HEK293 (cell line): ENCODE measurements at regions not wholly inside any gene's neighbourhood (a gene's known extent, or its start where the extent isn't known, plus 50 kb on each side); places are given as distances from the start of the nearest gene placed in this dataset.

ENCODE experiments used
- CTCF ChIA-PET: fragments of 350-600 bp; formaldehyde crosslinking; extraction: SDS; loops from one replicate; lab custom pipeline; 2021; ENCODE audit warnings: antibody characterized with exemption; lab: Yijun Ruan, JAX
- POLR2A ChIA-PET: fragments of 300-600 bp; formaldehyde crosslinking; extraction: SDS; loops from one replicate; lab custom pipeline; 2020; ENCODE audit warnings: antibody characterized with exemption, inconsistent platforms; lab: Yijun Ruan, JAX
- H3K27ac ChIP-seq: fragments of 200-500 bp; sonication (Bioruptor generic); 2 replicates; pipeline ENCODE4 v1.5.1; 2014; ENCODE audit warnings: low read depth, low read length, control low read depth, inconsistent platforms; ENCODE audit errors: extremely low read depth
- H3K36me3 ChIP-seq, 2 experiments: fragments of 200-500 bp in 1 of 2; sonication (Bioruptor generic) in 1 of 2; 1 replicate in 1 of 2; 2 replicates in 1 of 2; pipeline ENCODE4 v1.5.1; 2014 to 2017; ENCODE audit warnings: inconsistent platforms in 2 of 2, low read length in 2 of 2; ENCODE audit not compliant: control insufficient read depth in 2 of 2, insufficient read depth in 1 of 2
- H3K4me1 ChIP-seq: fragments of 200-500 bp; sonication (Bioruptor generic); 2 replicates; pipeline ENCODE4 v1.5.1; 2014; ENCODE audit warnings: mild to moderate bottlenecking, low read length, inconsistent platforms; ENCODE audit not compliant: control insufficient read depth, insufficient read depth
- H3K4me3 ChIP-seq: 2 replicates; pipeline ENCODE4 v1.5.1; 2011; ENCODE audit warnings: low read depth, mild to moderate bottlenecking, control low read depth, low read length, moderate library complexity
- H3K9me3 ChIP-seq: fragments of 200-500 bp; sonication (Bioruptor generic); 2 replicates; pipeline ENCODE4 v1.5.1; 2014; ENCODE audit warnings: low read depth, low read length, inconsistent platforms; ENCODE audit not compliant: control insufficient read depth, insufficient read depth
- EGR2 ChIP-seq: fragments of 450-650 bp; formaldehyde crosslinking; IDR thresholded peaks from 2 replicates; pipeline ENCODE4 v1.5.1; 2016; ENCODE audit warnings: low read depth, missing biosample characterization, missing genetic modification characterization
- GLIS1 ChIP-seq: fragments of 450-650 bp; formaldehyde crosslinking; IDR thresholded peaks from 2 replicates; pipeline ENCODE4 v1.5.1; 2016; ENCODE audit warnings: missing biosample characterization, missing genetic modification characterization
- PRDM1 ChIP-seq: fragments of 450-650 bp; formaldehyde crosslinking; IDR thresholded peaks from 2 replicates; pipeline ENCODE4; 2016; ENCODE audit warnings: missing biosample characterization, missing genetic modification characterization
- SCRT1 ChIP-seq: fragments of 450-650 bp; formaldehyde crosslinking; IDR thresholded peaks from 2 replicates; pipeline ENCODE4 v1.5.1; 2016; ENCODE audit warnings: missing biosample characterization, missing genetic modification characterization, borderline replicate concordance
- SP3 ChIP-seq: fragments of 450-650 bp; formaldehyde crosslinking; IDR thresholded peaks from 2 replicates; pipeline ENCODE4 v1.5.1; 2016; ENCODE audit warnings: missing biosample characterization, missing genetic modification characterization
- WT1 ChIP-seq: fragments of 450-650 bp; formaldehyde crosslinking; IDR thresholded peaks from 2 replicates; pipeline ENCODE4 v1.5.1; 2016; ENCODE audit warnings: missing biosample characterization, missing genetic modification characterization
- ZBTB1 ChIP-seq: fragments of 450-650 bp; formaldehyde crosslinking; IDR thresholded peaks from 2 replicates; pipeline ENCODE4 v1.5.1; 2016; ENCODE audit warnings: missing biosample characterization, missing genetic modification characterization
- ZFP3 ChIP-seq: fragments of 450-650 bp; formaldehyde crosslinking; IDR thresholded peaks from 2 replicates; pipeline ENCODE4 v1.5.1; 2016; ENCODE audit warnings: low read depth, missing biosample characterization, missing genetic modification characterization
- ZIC2 ChIP-seq: fragments of 450-650 bp; formaldehyde crosslinking; IDR thresholded peaks from 2 replicates; pipeline ENCODE4 v1.5.1; 2016; ENCODE audit warnings: missing biosample characterization, missing genetic modification characterization
- ZNF157 ChIP-seq: fragments of 450-650 bp; formaldehyde crosslinking; IDR thresholded peaks from 2 replicates; pipeline ENCODE4 v1.5.1; 2016; ENCODE audit warnings: missing biosample characterization, missing genetic modification characterization
- ZNF175 ChIP-seq: fragments of 450-650 bp; formaldehyde crosslinking; IDR thresholded peaks from 2 replicates; pipeline ENCODE4 v1.5.1; 2016; ENCODE audit warnings: missing biosample characterization, missing genetic modification characterization
- ZNF335 ChIP-seq: fragments of 450-650 bp; formaldehyde crosslinking; conservative IDR thresholded peaks from 2 replicates; pipeline ENCODE4 v1.5.1; 2016; ENCODE audit warnings: missing biosample characterization, missing genetic modification characterization
- ZNF837 ChIP-seq: fragments of 450-650 bp; formaldehyde crosslinking; IDR thresholded peaks from 2 replicates; pipeline ENCODE4 v1.5.1; 2016; ENCODE audit warnings: missing biosample characterization, missing genetic modification characterization
- ZSCAN30 ChIP-seq: fragments of 450-650 bp; IDR thresholded peaks from 2 replicates; pipeline ENCODE4 v1.5.1; 2018; ENCODE audit warnings: missing biosample characterization, mild to moderate bottlenecking, missing genetic modification characterization, moderate library complexity
- TF ChIP-seq, protein P1 (sequence below): fragments of 450-650 bp; formaldehyde crosslinking; IDR thresholded peaks from 2 replicates; pipeline ENCODE4 v1.5.1; 2016; ENCODE audit warnings: missing biosample characterization, missing genetic modification characterization
- TF ChIP-seq, protein P2 (sequence below): fragments of 450-650 bp; formaldehyde crosslinking; IDR thresholded peaks from 2 replicates; pipeline ENCODE4 v1.5.1; 2016; ENCODE audit warnings: missing biosample characterization, missing genetic modification characterization, low read depth
- TF ChIP-seq, protein P3 (sequence below): fragments of 450-650 bp; formaldehyde crosslinking; IDR thresholded peaks from 2 replicates; pipeline ENCODE4 v1.5.1; 2017; ENCODE audit warnings: missing biosample characterization, missing genetic modification characterization
- TF ChIP-seq, protein P4 (sequence below): fragments of 450-650 bp; formaldehyde crosslinking; IDR thresholded peaks from 2 replicates; pipeline ENCODE4 v1.5.1; 2016; ENCODE audit warnings: missing biosample characterization, missing genetic modification characterization, low read depth
- TF ChIP-seq, protein P5 (sequence below): fragments of 450-650 bp; formaldehyde crosslinking; IDR thresholded peaks from 2 replicates; pipeline ENCODE4 v1.5.1; 2016; ENCODE audit warnings: missing biosample characterization, missing genetic modification characterization
- TF ChIP-seq, protein P6 (sequence below): fragments of 450-650 bp; formaldehyde crosslinking; IDR thresholded peaks from 2 replicates; pipeline ENCODE4 v1.5.1; 2016; ENCODE audit warnings: missing biosample characterization, missing genetic modification characterization

DNA sequence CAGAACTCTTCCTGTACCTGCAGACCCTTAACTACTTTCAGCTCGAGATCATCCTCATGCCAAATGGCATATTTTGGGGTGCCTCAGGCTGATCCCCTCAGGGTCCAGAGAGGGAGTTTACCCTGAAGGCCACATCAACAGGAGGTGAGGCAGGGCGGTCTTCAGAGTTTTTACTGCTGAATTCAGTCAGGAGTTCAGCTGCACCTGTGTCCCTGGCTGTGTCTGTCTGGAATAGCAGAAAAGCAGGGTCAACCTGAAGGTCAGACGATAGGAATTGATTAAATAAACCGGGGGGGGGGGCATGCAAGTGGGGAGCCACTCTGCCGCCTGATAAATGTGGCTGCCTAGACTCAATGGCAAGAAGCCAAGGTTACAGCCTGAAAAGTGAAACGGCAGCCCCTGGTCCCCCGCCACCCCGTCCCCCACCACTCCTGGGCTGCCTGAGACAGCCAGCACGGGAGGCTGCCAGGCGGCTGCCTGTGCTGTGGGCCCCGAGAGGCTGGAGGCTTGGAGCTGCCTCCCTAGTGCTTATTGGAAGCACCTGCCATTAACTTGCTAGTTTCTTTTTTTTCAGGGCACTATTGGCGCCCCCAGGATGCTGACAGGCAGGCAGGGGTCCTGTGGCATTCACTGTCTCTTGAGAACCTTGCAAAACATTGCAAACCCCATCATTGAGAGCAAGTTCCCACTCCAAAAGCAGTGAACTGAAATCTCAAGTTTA is 182.7 kb upstream of the PPP1R26 start:
- no peak overlapping the region for H3K27ac ChIP-seq
- TF ChIP-seq, protein P1, sequence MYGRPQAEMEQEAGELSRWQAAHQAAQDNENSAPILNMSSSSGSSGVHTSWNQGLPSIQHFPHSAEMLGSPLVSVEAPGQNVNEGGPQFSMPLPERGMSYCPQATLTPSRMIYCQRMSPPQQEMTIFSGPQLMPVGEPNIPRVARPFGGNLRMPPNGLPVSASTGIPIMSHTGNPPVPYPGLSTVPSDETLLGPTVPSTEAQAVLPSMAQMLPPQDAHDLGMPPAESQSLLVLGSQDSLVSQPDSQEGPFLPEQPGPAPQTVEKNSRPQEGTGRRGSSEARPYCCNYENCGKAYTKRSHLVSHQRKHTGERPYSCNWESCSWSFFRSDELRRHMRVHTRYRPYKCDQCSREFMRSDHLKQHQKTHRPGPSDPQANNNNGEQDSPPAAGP = no peak
- TF ChIP-seq ZSCAN30 (tag by site-specific recombination) = no peak
- TF ChIP-seq SP3 (tag by site-specific recombination) = no peak
- TF ChIP-seq SCRT1 (tag by site-specific recombination) = no peak
- TF ChIP-seq ZNF175 (tag by site-specific recombination) = no peak
- TF ChIP-seq EGR2 (tag by site-specific recombination) = no peak
- TF ChIP-seq, protein P2, sequence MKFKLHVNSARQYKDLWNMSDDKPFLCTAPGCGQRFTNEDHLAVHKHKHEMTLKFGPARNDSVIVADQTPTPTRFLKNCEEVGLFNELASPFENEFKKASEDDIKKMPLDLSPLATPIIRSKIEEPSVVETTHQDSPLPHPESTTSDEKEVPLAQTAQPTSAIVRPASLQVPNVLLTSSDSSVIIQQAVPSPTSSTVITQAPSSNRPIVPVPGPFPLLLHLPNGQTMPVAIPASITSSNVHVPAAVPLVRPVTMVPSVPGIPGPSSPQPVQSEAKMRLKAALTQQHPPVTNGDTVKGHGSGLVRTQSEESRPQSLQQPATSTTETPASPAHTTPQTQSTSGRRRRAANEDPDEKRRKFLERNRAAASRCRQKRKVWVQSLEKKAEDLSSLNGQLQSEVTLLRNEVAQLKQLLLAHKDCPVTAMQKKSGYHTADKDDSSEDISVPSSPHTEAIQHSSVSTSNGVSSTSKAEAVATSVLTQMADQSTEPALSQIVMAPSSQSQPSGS (tag by site-specific recombination) = no peak
- TF ChIP-seq, protein P3, sequence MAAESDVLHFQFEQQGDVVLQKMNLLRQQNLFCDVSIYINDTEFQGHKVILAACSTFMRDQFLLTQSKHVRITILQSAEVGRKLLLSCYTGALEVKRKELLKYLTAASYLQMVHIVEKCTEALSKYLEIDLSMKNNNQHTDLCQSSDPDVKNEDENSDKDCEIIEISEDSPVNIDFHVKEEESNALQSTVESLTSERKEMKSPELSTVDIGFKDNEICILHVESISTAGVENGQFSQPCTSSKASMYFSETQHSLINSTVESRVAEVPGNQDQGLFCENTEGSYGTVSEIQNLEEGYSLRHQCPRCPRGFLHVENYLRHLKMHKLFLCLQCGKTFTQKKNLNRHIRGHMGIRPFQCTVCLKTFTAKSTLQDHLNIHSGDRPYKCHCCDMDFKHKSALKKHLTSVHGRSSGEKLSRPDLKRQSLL = no peak
- TF ChIP-seq, protein P4, sequence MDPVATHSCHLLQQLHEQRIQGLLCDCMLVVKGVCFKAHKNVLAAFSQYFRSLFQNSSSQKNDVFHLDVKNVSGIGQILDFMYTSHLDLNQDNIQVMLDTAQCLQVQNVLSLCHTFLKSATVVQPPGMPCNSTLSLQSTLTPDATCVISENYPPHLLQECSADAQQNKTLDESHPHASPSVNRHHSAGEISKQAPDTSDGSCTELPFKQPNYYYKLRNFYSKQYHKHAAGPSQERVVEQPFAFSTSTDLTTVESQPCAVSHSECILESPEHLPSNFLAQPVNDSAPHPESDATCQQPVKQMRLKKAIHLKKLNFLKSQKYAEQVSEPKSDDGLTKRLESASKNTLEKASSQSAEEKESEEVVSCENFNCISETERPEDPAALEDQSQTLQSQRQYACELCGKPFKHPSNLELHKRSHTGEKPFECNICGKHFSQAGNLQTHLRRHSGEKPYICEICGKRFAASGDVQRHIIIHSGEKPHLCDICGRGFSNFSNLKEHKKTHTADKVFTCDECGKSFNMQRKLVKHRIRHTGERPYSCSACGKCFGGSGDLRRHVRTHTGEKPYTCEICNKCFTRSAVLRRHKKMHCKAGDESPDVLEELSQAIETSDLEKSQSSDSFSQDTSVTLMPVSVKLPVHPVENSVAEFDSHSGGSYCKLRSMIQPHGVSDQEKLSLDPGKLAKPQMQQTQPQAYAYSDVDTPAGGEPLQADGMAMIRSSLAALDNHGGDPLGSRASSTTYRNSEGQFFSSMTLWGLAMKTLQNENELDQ (tag by site-specific recombination) = no peak
- TF ChIP-seq WT1 (tag by site-specific recombination) = no peak
- no peak for TF ChIP-seq ZNF837
- TF ChIP-seq ZNF157 (tag by site-specific recombination) = no peak
- ChIA-PET POLR2A (no interaction called here), CTCF (interaction anchor here (0.6 to 1.6 kb wide), 3 partner anchors 25 to 344 kb away, joined by 3 to 4 read pairs (median 4); no protein-coding TSS in a partner anchor)
- no peaks in the 10 kb centered on the region for H3K4me1 ChIP-seq
- no peak overlapping the region for H3K4me3 ChIP-seq
- no peaks in the 10 kb centered on the region for H3K36me3 ChIP-seq
- no peaks in the 10 kb centered on the region for H3K9me3 ChIP-seq

DNA sequence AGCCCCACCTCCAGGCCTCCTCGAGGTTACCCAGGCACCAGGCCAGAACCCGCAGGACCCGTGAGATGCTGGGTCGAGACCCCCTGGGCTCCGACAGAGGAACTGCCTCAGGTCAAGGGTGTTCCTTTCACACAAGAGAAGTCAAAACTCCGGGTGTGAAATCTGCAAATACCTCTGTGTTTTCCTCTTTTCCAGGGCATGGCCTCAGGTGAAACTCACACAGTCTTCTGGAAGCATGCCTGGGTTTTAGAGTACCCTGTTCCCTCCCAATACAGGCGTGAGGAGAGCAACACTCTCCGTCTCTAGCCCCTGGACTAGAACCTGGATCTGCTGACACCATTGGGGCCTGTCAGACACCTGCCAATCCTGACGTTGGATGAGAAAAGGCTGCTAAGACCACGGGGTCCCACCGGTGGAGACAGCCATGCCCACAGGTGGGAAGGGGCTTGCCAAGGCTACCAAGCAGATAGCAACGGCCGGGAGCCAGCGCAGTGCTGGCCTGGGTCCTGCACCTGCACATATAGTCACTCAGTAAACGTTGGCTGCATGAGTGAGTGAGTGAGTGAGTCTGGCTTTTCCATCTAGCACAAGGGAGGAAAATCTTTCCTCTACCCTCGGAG is 182.0 kb upstream of the PPP1R26 start:
- H3K4me1 ChIP-seq = no peaks in the 10 kb centered on the region
- no peaks in the 10 kb centered on the region for H3K9me3 ChIP-seq
- ChIA-PET POLR2A (no interaction called here), CTCF (no interaction called here)
- H3K4me3 ChIP-seq = no peak overlapping the region
- H3K27ac ChIP-seq = no peak overlapping the region
- no peaks in the 10 kb centered on the region for H3K36me3 ChIP-seq
- TF ChIP-seq PRDM1 (tag by site-specific recombination) (no peak), ZBTB1 (tag by site-specific recombination) (no peak), ZIC2 (tag by site-specific recombination) (0 out of 2 replicates have a peak, but pooled peaks have one; percentile 19), ZFP3 (tag by site-specific recombination) (no peak), ZNF335 (tag by site-specific recombination) (no peak), GLIS1 (peak; percentile 27; the same call in 1 of the 2 replicates)
- TF ChIP-seq, protein P5, sequence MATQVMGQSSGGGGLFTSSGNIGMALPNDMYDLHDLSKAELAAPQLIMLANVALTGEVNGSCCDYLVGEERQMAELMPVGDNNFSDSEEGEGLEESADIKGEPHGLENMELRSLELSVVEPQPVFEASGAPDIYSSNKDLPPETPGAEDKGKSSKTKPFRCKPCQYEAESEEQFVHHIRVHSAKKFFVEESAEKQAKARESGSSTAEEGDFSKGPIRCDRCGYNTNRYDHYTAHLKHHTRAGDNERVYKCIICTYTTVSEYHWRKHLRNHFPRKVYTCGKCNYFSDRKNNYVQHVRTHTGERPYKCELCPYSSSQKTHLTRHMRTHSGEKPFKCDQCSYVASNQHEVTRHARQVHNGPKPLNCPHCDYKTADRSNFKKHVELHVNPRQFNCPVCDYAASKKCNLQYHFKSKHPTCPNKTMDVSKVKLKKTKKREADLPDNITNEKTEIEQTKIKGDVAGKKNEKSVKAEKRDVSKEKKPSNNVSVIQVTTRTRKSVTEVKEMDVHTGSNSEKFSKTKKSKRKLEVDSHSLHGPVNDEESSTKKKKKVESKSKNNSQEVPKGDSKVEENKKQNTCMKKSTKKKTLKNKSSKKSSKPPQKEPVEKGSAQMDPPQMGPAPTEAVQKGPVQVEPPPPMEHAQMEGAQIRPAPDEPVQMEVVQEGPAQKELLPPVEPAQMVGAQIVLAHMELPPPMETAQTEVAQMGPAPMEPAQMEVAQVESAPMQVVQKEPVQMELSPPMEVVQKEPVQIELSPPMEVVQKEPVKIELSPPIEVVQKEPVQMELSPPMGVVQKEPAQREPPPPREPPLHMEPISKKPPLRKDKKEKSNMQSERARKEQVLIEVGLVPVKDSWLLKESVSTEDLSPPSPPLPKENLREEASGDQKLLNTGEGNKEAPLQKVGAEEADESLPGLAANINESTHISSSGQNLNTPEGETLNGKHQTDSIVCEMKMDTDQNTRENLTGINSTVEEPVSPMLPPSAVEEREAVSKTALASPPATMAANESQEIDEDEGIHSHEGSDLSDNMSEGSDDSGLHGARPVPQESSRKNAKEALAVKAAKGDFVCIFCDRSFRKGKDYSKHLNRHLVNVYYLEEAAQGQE (tag by site-specific recombination) = no peak
- TF ChIP-seq, protein P6, sequence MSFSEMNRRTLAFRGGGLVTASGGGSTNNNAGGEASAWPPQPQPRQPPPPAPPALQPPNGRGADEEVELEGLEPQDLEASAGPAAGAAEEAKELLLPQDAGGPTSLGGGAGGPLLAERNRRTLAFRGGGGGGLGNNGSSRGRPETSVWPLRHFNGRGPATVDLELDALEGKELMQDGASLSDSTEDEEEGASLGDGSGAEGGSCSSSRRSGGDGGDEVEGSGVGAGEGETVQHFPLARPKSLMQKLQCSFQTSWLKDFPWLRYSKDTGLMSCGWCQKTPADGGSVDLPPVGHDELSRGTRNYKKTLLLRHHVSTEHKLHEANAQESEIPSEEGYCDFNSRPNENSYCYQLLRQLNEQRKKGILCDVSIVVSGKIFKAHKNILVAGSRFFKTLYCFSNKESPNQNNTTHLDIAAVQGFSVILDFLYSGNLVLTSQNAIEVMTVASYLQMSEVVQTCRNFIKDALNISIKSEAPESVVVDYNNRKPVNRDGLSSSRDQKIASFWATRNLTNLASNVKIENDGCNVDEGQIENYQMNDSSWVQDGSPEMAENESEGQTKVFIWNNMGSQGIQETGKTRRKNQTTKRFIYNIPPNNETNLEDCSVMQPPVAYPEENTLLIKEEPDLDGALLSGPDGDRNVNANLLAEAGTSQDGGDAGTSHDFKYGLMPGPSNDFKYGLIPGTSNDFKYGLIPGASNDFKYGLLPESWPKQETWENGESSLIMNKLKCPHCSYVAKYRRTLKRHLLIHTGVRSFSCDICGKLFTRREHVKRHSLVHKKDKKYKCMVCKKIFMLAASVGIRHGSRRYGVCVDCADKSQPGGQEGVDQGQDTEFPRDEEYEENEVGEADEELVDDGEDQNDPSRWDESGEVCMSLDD (tag by site-specific recombination) = no peak
- TF ChIP-seq, protein P3 = no peak
